Stimulated activated naive CD8-positive, alpha-beta T cell treated with anti-CD3 and anti-CD28 coated beads, Interleukin-15, Interleukin-2, amounts not matched to agents 100 U/mL and 50 U/mL, for 24 hours (primary cell): ENCODE measurements at regions not wholly inside any gene's neighbourhood (a gene's known extent, or its start where the extent isn't known, plus 50 kb on each side); places are given as distances from the start of the nearest gene placed in this dataset.

Source experiments
- ATAC-seq: fragments of 150-1000 bp; cut with Tn5 transposase; one replicate; pipeline ENCODE4 v1.10.0; 2021
- DNase-seq: peaks from one replicate; pipeline ENCODE4 v3.0.0; 2021

GRCh38 chr2:12828980-12829379 is 112.2 kb downstream of the TRIB2 start:
- ATAC-seq (no peak), DNase-seq (no peak)

DNA sequence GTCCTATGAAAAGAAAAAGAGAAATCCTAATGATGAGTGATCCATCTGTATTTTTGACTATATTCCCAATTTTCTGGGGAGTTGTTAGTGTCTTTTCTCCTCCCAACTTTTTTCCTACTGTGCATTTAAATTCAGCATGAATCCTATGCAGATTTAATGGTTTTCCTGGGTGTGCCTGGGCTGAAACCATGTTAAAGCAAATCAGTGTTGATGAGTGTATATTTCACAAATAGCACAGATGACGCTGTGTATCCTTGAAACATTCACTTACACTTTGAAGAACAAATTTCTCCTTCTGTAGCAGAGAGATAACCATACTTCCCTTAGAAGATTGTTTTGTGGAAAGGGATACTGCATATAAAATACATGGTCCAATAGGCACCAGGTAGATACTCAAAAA is 114.3 kb downstream of the TRIB2 start:
- DNase-seq = no peak
- no peak for ATAC-seq

GRCh38 chr2:12834239-12834638 is 117.5 kb downstream of the TRIB2 start:
- DNase-seq (no peak), ATAC-seq (no peak)

DNA sequence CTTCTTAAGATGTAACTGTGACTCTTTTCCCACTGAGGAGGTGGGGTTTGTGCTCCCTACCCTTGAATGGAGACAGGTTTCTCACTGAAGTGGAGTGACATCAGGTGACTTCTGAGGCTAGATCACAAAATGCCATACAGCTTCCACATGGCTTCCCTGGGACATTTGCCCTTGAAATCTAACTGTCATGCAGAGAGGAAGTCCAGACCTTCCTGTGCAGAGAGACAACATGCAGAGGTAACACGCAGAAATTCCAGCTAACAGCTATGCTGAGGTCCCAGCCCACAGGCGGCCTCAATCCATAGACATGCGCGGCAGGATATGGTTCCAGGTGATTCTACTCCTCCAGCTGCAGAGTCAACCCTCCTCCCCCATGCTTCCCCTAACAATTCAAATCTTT is 119.0 kb downstream of the TRIB2 start:
- DNase-seq = no peak
- ATAC-seq = no peak

DNA sequence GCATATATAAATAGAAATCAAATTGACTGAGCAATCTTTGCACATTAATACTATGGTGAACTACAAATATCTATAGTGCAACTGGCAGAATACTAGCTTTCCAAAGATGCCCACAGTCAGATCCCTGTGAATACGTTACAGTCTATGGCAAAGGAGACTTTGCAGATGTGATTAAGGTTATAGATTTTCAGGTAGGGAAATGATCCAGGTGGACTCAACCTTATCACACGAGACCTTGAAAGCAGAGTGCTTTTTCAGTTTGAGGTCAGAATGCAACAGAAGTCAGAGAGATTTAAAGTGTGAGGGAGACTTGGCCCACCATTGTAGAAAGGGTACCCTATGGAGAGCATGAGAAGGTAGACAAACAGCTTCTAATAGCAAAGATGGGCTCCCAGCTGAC is 122.6 kb downstream of the TRIB2 start:
- no peak for ATAC-seq
- DNase-seq = no peak

- DNase-seq = no peak
- no peak for ATAC-seq
These were observed 124.3 kb downstream of the TRIB2 start for GRCh38 chr2:12841021-12841420.

- DNase-seq = no peak
These were observed 126.2 kb downstream of the TRIB2 start for GRCh38 chr2:12842917-12843316.

DNA sequence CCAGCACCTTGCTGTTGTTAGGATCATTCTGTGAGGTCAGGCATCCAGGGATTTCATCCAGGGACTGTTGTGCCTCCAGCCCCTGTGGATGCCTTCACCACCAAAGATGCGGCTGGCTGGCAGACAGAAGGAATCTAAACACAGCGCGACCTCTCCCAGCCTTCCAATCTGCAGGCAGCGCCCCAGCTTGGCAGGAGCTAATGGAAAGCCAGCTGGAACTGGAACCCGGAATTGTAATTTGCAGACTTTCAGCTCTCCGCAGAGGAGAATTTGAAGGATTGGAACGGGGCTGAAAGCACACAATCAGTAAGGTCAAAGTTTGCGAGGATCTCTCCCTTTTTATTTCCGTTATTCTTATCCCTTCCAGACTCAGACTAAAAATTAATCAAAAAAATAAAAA is 127.8 kb downstream of the TRIB2 start:
- no peak for ATAC-seq

More at GRCh38 chr2:12842917-12843316, 126.2 kb downstream of the TRIB2 start:
- ATAC-seq = no peak

DNA sequence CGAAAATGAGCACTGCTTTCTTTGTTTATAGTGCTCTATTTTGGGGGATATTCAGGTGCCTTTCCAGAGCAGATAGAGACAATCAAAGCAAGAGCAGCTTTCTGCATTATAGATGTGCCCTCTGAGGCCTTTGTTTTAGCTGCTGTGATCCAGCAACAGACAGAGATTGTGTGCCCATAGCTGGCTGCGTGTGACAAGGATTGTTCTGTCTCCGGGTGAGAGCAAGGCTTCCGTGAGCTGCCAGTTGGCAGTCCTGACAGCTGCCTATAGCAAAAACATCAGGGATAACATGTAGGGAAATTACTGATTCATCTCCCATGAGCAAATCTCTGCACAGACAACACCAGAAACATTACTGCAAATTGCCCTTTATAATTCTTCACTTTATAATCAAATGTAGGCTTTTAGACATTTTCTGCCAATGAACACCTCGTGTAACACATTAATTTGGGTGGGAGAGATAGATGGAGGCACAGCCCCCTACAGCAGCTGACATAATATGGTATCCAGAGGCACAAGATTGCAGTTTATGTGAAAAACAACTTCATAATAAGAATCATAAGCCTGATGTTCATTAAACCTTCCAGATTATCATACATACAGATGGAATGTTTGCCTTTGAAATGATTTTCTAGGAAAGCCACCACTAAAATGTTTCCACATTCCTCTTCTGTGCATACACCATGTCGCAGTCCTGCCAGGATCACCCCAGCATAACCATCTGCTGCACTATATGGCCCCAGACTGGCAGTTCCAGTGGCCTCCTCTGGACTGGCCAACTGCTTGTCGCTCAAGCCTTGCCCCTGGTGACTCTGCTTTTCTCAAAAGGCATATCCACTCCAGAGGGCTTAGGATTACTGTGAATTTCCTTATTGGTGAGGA is 131.2 kb downstream of the TRIB2 start:
- DNase-seq = no peak
- ATAC-seq = no peak

More for the DNA sequence above, 127.8 kb downstream of the TRIB2 start:
- DNase-seq = no peak

- no peak for ATAC-seq
- no peak for DNase-seq
These were observed 135.4 kb downstream of the TRIB2 start for GRCh38 chr2:12852135-12852534.

- ATAC-seq = no peak
These were observed 137.3 kb downstream of the TRIB2 start for GRCh38 chr2:12854001-12854530.

GRCh38 chr2:12855508-12855907 is 138.8 kb downstream of the TRIB2 start:
- peak; percentile 52 for ATAC-seq
- no peak for DNase-seq

More at GRCh38 chr2:12854001-12854530, 137.3 kb downstream of the TRIB2 start:
- no peak for DNase-seq

DNA sequence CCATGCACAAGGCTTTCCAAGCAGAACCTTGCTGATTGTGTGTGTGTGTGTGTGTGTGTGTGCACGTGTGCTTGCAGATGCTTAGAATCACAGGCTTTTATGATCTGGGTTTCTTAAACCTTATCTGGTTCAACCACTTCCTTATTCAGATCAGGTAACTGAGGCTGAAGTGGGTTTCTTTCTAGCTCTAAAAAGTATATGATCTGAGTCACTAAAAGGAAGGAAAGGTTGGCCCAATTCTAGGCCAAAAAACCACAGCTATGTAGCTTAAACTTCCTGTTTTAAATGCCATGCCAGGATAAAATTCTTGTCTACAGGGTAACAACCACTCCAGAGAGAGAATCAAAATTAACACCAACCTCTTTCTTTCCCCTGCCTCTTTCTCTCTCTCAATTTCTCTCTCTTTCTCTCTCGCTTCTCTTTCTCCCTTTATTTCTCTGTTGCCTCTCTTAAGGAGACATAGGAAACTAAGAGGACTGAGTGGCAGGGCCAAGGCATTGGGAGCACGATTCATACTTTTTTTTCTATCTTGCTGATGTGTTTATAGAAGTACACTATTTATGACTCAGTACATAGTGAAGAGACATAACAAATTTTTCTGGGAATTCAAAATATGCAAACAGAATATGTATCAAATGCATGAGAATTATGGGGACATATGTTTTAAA is 140.3 kb downstream of the TRIB2 start:
- DNase-seq = no peak
- peak; percentile 75 for ATAC-seq

DNA sequence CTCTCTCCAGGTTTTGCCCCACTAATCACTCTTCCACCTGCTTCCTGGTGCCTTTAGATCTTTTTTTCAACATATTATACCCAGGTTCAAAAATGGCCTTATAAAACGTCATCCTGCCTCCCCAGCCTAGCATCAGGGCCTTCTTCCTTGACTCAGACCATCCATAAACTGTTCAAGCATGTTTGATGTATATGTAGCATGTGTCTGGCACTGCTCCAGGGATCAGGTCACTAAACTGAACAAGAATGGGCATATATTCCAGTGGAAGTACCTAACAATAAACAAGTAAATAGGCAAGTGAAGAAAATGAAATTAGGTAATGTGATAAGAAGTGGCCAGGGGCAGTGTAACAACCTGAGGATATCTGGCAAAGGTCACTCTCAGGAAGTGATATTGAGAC is 141.2 kb downstream of the TRIB2 start:
- no peak for ATAC-seq
- DNase-seq = no peak

GRCh38 chr2:12858786-12859185 is 142.1 kb downstream of the TRIB2 start:
- ATAC-seq = no peak
- no peak for DNase-seq

GRCh38 chr2:12861344-12861930 is 144.7 kb downstream of the TRIB2 start:
- ATAC-seq = peak; percentile 44

GRCh38 chr2:12862541-12862940 is 145.8 kb downstream of the TRIB2 start:
- DNase-seq (no peak), ATAC-seq (no peak)

More at GRCh38 chr2:12861344-12861930, 144.7 kb downstream of the TRIB2 start:
- DNase-seq = no peak

GRCh38 chr2:12863937-12864336 is 147.2 kb downstream of the TRIB2 start:
- no peak for ATAC-seq
- DNase-seq = no peak

- no peak for DNase-seq
- no peak for ATAC-seq
These were observed 151.0 kb downstream of the TRIB2 start for GRCh38 chr2:12867631-12868287.

DNA sequence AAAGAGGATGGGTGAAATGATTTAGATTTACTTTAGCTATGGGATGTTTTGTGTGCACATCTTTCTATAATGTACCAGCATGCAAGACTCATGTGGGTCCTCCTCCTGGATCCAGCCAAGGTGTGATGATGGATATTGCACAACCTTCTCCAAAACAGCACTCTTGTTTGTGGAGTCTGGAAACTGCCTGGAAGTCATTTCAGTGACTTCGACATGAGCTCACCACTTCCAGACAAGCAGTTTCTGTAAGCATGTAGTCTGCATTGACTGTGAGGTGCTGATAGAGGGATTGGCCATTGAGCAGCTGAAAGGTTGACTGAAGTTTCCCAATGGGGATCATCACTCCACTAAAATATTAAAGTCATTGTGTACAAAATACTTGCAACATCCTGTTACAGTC is 154.0 kb downstream of the TRIB2 start:
- no peak for DNase-seq
- ATAC-seq = no peak

DNA sequence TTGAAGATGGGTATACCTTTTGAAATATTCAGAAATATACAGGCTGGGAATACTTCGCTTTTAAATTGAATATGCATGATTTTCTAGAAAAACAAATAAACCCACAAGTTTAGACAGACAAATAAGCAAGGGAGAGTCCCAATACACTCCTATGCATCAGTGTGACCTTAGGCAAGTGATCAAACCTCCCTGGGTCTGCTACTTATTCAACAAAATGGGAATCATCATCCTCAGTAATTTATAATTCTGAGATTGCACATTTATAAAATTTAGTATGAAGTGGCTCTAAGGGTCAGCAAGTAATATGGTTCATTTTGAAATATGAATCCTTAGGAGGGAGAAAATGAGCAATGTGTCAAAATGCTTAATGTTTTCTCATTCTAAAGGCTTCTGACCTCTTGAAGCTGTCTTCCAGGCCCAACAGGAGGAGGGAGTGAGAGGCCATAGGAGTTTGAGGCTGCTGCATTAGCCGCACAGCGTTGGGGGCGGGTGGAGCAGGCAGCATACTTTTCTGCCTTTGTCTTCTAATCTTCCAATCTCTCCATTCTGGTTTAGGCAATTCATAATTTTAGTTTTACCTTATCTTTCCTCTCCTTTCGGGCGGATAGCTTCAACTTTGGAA is 155.1 kb downstream of the TRIB2 start:
- ATAC-seq (no peak), DNase-seq (no peak)

GRCh38 chr2:12877761-12878160 is 161.0 kb downstream of the TRIB2 start:
- DNase-seq = no peak
- ATAC-seq = no peak
